M059J (cell line): ENCODE measurements at regions not wholly inside any gene's neighbourhood (a gene's known extent, or its start where the extent isn't known, plus 50 kb on each side); places are given as distances from the start of the nearest gene placed in this dataset.

Experiments used
- DNase-seq: peaks from one replicate; pipeline ENCODE4 v3.0.0-alpha.2; 2012; ENCODE audit warnings: low read depth

DNA sequence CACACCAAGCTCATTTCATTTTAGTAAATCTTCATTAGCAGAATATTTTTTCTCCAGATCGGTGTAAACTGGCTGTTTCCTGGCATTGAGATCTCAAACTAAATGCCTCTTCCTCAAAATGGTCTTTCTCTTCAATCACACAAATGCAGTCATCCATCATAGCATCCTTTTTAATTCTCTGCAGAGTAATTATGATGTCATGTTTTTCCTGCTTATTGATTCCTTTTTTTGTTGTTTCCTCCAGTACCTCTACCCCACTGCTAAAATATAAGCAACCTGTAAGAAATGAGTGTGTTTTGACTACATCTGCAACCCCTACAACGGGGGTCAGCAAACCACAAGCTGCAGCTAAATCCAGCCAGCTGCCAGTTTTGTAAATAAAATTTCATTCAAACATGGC lies 65.6 kb upstream of the TOM1L1 start:
- no peak for DNase-seq

DNA sequence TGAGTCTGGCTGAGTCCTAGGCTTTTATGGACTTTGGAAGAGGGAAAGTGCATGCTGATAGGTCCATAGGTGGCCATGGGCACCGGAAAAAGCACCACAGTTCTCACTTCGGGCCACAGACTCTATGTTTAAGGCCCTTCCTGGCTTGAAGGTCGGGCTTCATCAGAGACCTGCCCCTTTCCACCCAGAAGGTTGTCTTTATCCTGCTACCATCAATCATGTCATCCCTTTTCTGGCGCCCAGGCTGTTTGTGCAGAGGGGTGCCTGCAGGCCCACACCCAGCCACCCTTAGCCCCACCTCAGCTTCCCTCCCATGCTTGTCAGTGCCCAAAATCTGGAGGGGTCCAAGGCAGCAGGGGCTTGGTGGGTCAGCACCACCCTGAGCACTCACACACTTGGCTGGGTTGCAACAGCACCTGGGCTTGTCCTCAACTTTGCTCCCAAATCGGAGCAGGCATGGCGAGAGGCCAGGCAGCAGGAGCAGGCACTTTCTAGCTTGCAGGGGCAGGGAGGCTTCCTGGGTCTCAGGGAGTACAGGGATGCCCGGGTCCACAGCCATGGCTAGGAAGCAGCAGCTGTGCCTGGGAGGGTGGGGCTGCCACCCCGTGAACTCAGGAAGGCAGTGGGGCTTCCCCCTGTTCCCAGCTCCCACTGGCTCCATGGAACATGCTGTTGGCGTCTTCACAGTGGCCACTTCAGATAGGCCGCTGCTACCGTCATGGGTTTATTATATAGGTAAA lies 63.8 kb upstream of the TOM1L1 start:
- no peak for DNase-seq

DNA sequence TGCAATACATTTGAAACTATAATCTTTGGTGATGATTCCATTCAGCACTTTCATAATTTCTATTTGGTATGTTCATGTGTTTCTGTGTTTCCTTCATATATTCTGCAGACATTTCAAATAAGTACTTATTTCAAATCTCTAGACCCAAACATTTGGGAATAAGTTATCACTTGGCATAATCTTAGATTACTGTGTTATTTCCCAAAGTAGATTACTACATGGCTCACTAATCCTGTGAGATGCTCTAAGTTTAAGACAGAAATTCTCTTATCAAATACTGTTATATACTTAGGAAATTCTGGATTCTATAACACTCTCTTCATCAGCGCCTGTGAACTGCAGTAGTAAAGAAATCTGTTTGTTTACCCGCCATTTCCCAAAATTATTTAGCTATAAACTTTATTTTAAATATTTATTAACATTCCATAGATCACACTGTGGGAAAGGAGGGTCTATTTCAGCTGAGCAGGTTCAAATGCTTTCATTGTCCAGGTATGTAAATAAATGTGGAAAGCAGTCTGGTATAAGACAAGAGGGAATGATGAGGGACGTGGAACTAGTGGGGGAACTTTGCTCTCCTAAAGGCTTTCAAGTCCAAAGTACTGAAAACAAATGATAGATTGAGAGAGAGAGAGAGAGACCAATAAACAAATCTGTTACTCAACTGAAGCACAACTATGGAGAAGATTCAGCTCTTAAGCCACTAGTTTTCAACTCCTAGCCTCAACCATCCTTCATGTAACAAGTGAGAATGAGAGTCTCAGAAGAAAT lies 61.8 kb upstream of the TOM1L1 start:
- DNase-seq, result no peak

GRCh38 chr17:54839447-54839846 lies 61.2 kb upstream of the TOM1L1 start:
- no peak for DNase-seq

DNA sequence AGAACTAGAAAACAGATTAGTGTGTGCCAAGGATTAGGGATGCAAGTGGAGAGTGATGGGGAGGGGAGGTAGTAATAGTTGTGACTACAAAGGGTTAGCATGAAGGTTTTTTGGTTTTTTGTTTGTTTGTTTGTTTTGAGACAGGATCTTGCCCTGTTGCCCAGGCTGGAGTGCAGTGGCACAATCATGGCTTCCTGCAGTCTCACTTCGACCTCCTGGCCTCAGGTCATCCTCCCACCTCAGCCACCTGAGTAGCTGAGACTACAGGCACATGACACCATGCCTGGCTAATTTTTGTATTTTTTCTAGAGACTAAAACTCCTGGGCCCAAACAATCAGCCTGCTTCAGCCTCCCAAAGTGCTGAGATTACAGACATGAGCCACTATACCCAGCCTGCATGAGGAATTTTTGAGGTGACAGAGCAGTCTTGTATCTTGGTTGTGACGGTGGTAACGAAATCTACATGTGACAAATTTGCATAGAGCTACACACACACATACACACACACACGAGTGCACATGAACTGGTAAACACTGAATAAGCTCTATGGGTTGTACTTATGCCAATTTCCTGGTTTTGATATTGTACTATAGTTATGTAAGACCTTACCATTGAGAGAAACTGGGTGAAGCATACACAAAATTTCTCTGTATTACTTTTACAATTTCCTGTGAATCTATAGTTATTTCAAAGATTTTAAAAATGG lies 59.6 kb upstream of the TOM1L1 start:
- no peak for DNase-seq

GRCh38 chr17:54841656-54842055 lies 59.0 kb upstream of the TOM1L1 start:
- no peak for DNase-seq

- no peak for DNase-seq
Observed at GRCh38 chr17:54844233-54844632, 56.4 kb upstream of the TOM1L1 start.

GRCh38 chr17:54848368-54848987 lies 52.2 kb upstream of the TOM1L1 start:
- no peak for DNase-seq

- no peak for DNase-seq
Observed at GRCh38 chr17:54849660-54850059, 51.0 kb upstream of the TOM1L1 start.
